Aorta (tissue), 5 donors: ENCODE measurements at regions not wholly inside any gene's neighbourhood (a gene's known extent, or its start where the extent isn't known, plus 50 kb on each side); places are given as distances from the start of the nearest gene placed in this dataset.

Source experiments
- ATAC-seq: fragments of 200-7000 bp; cut with Tn5 transposase; one replicate; pipeline ENCODE4 v1.9.1; 2022; ENCODE audit warnings: moderate library complexity; ENCODE audit not compliant: low FRiP score
- DNase-seq, 2 donors: peaks; one replicate each; pipeline ENCODE4 v3.0.0-alpha.2; 2020
- H3K27ac ChIP-seq, 2 donors: one replicate each; pipeline ENCODE4 v1.5.1; 2013; ENCODE audit warnings: low read length in 2 of 2, mild to moderate bottlenecking in 2 of 2, moderate library complexity in 2 of 2, control low read depth in 1 of 2, inconsistent platforms in 1 of 2, low read depth in 1 of 2
- H3K27me3 ChIP-seq, 2 donors: one replicate each; pipeline ENCODE4 v1.6.1; 2013; ENCODE audit warnings: control low read depth in 1 of 2, low read length in 1 of 2, mild to moderate bottlenecking in 1 of 2, moderate library complexity in 1 of 2; ENCODE audit not compliant: insufficient read depth in 2 of 2, control insufficient read depth in 1 of 2
- H3K36me3 ChIP-seq, 2 donors: one replicate each; pipeline ENCODE4 v1.6.1; 2013; ENCODE audit warnings: control low read depth in 1 of 2, low read length in 1 of 2, mild to moderate bottlenecking in 1 of 2; ENCODE audit not compliant: insufficient read depth in 2 of 2, control insufficient read depth in 1 of 2
- H3K4me1 ChIP-seq, 2 donors: one replicate each; pipeline ENCODE4 v1.6.1; 2013; ENCODE audit warnings: low read length in 2 of 2, control low read depth in 1 of 2, mild to moderate bottlenecking in 1 of 2, moderate library complexity in 1 of 2; ENCODE audit not compliant: insufficient read depth in 2 of 2, control insufficient read depth in 1 of 2
- H3K4me3 ChIP-seq, 2 donors: one replicate each; pipeline ENCODE4 v1.5.1; 2013; ENCODE audit warnings: low read length in 2 of 2, control low read depth in 1 of 2, mild to moderate bottlenecking in 1 of 2
- H3K9me3 ChIP-seq: one replicate; pipeline ENCODE4 v1.6.1; 2013; ENCODE audit warnings: mild to moderate bottlenecking, low read length; ENCODE audit not compliant: control insufficient read depth
- WGBS, 2 donors: extraction: QIAGEN DNeasy Blood & Tissue Kit; methylation state at CpG; one replicate each; pipeline ENCODE4 v1.1.7; 2013; 5-methylcytosine and 5-hydroxymethylcytosine counted together
- intact Hi-C, 2 donors: fragments of 100-400 bp; cut with DNase I; formaldehyde crosslinking; loops; one replicate each; pipeline versions ENCODE4 v1.14.2 to v1.15.0; 2022
- donor health status: healthy with polysubstance abuse.
- donor health status: Bipolar disorder and iron deficiency.
- donor health status: DM: no; HTN: no; CAD: no.
- donor health status: DM: no; HTN: no; CAD: no.
- donor health status: DM: yes; HTN: yes; CAD: no.

DNA sequence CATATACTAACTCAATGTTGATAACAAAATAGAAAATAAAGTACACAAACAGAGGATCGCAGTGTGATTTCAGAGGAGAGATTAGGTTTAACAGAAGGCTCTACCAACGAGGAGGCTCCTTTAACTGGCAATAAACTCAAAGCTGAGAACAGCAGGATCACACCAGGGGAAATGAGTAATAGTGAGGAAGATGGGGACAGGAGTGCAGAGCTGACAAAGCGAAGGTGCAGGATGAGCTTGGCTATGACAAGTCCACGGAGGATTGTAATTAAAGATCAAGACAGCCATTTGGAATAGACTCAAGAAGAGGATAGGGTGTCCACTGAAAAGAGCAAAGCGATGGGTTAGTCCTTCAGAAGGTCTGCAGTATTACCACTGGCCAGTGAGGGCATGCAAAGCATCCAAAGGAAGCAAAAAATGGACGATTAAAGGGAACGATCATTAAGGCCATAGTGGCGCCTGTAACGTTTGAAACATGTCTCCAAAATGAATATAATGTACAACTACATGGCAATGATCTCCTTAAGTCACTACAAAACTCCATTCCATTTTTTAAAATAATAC, 85.3 kb downstream of the GRIN2B start:
- 77 to 78% methylated on average over 9 of the region's 9 CpGs for WGBS, 2 donors

GRCh38 chr12:13891902-13892301, 89.5 kb downstream of the GRIN2B start:
- Histone ChIP-seq H3K4me3 (no peak overlapping the region), H3K27me3 (no peaks in the 10 kb centered on the region), H3K27ac (no peak overlapping the region), H3K36me3 (no peaks in the 10 kb centered on the region), H3K4me1 (no peaks in the 10 kb centered on the region), H3K9me3 (no peaks in the 10 kb centered on the region)
- intact Hi-C loops: no loop called here
- WGBS, 2 donors: 88% methylated on average over 2 of the region's 2 CpGs
- ATAC-seq (no peak), DNase-seq (no peak)

More for the DNA sequence above, 85.3 kb downstream of the GRIN2B start:
- Histone ChIP-seq H3K4me1 (no peaks in the 10 kb centered on the region), H3K9me3 (no peaks in the 10 kb centered on the region), H3K27me3 (no peaks in the 10 kb centered on the region), H3K4me3 (no peak overlapping the region), H3K36me3 (no peaks in the 10 kb centered on the region), H3K27ac (no peak overlapping the region)
- ATAC-seq (no peak), DNase-seq (no peak)
- intact Hi-C loops: no loop called here

DNA sequence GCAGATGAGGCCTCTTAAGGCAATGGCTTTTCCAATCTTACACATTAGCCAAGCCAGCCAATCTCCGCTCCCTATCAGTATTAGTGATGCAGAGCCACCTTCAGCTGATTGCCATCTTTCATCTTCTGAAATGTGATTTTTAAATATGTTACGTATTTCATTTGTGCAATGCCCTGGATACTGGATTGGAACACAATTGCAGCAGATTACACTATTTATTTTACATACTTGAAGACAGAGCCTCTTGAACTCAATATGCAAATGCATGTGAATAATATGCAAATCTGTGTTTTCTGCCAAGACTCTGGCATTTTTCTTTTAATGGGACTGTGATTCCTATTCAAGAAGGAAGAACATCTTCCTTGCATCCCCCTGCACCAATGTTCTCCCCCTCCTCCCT, 90.5 kb downstream of the GRIN2B start:
- WGBS, 2 donors: 88 to 92% methylated on average over 2 of the region's 2 CpGs
- no peaks in the 10 kb centered on the region for H3K36me3 ChIP-seq
- no peak overlapping the region for H3K27ac ChIP-seq
- H3K9me3 ChIP-seq: no peaks in the 10 kb centered on the region
- no peak overlapping the region for H3K4me3 ChIP-seq
- no peak for DNase-seq
- no peaks in the 10 kb centered on the region for H3K4me1 ChIP-seq
- no peaks in the 10 kb centered on the region for H3K27me3 ChIP-seq
- intact Hi-C loops: no loop called here
- no peak for ATAC-seq

DNA sequence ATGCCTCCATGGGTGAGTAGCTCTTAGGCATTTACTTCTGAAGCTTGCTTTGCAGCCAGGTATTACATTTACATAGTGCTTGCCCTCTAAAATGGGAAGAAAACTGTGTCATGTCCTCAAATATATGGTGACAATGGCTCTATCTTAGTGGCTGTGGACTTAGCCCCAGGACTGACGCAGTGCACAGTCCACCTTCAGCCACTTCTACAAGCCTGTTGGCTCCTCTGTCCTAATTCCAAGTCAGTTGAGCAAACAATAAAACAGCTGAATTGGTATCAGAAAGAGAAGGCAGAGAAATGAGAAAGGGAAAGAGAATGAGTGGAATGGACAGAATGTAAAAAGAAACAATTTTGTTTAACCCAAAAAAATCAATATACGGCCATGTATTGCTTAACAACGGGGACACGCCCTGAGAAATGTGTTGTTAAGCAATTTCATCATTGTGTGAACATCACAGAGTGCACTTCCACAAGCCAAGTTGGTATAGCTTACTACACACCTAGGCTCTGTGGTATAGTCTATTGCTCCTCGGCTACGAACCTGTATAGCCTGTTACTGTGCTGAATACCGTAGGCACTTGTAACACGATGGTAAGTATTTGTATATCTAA, 93.5 kb downstream of the GRIN2B start:
- DNase-seq: no peak
- Histone ChIP-seq H3K9me3 (no peaks in the 10 kb centered on the region), H3K36me3 (no peaks in the 10 kb centered on the region), H3K4me3 (no peak overlapping the region), H3K4me1 (no peaks in the 10 kb centered on the region), H3K27me3 (no peaks in the 10 kb centered on the region), H3K27ac (no peak overlapping the region)
- intact Hi-C loops: no loop called here
- WGBS, 2 donors: 87 to 89% methylated on average over 8 of the region's 8 CpGs
- no peak for ATAC-seq

GRCh38 chr12:13882176-13882575, 99.2 kb downstream of the GRIN2B start:
- H3K27ac ChIP-seq: no peak overlapping the region
- no peaks in the 10 kb centered on the region for H3K36me3 ChIP-seq
- no peaks in the 10 kb centered on the region for H3K9me3 ChIP-seq
- H3K4me3 ChIP-seq: no peak overlapping the region
- H3K4me1 ChIP-seq: no peaks in the 10 kb centered on the region
- no peak for ATAC-seq
- WGBS, 2 donors: 48 to 60% methylated on average over 4 of the region's 4 CpGs
- no peaks in the 10 kb centered on the region for H3K27me3 ChIP-seq
- DNase-seq: no peak
- intact Hi-C loops: no loop called here

DNA sequence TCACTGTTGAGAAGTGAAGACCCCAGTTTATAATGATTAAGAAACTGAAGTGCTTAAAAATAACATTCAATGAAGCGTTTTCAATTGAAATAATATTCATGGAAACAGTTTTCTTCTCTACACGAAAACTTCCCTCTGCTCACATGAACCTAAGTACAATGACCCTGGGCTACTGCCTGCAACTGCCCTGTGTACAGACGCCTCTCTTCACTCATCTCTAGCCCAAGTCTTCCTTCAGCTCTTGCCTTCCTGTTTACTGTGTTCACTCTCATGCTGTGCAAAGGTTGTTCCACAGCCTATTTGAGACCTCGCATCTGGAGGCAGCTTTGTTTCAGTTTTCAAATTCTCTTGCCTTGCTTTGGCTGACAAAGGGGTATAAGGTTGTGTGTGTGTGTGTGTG, 100.8 kb downstream of the GRIN2B start:
- DNase-seq (no peak), ATAC-seq (peak; percentile 26)
- Histone ChIP-seq H3K36me3 (no peaks in the 10 kb centered on the region), H3K4me3 (no peak overlapping the region), H3K4me1 (no peaks in the 10 kb centered on the region), H3K9me3 (no peaks in the 10 kb centered on the region), H3K27ac (no peak overlapping the region), H3K27me3 (no peaks in the 10 kb centered on the region)
- 52 to 65% methylated on average over 4 of the region's 4 CpGs for WGBS, 2 donors
- intact Hi-C loops: no loop called here

GRCh38 chr12:13875744-13876143, 105.7 kb downstream of the GRIN2B start:
- WGBS, 2 donors: 74% methylated on average over 4 of the region's 4 CpGs
- no peak for ATAC-seq
- no peaks in the 10 kb centered on the region for H3K4me1 ChIP-seq

GRCh38 chr12:13870255-13870654, 111.1 kb downstream of the GRIN2B start:
- Histone ChIP-seq H3K4me1 (no peaks in the 10 kb centered on the region), H3K9me3 (no peaks in the 10 kb centered on the region), H3K27ac (no peak overlapping the region), H3K4me3 (no peak overlapping the region), H3K36me3 (no peaks in the 10 kb centered on the region), H3K27me3 (no peaks in the 10 kb centered on the region)
- DNase-seq (no peak), ATAC-seq (no peak)
- 65 to 69% methylated on average over 2 of the region's 2 CpGs for WGBS, 2 donors
- intact Hi-C loops: no loop called here

More at GRCh38 chr12:13875744-13876143, 105.7 kb downstream of the GRIN2B start:
- H3K27me3 ChIP-seq: no peaks in the 10 kb centered on the region
- no peak overlapping the region for H3K27ac ChIP-seq
- intact Hi-C loops: no loop called here
- no peaks in the 10 kb centered on the region for H3K9me3 ChIP-seq
- no peak overlapping the region for H3K4me3 ChIP-seq
- no peak for DNase-seq
- H3K36me3 ChIP-seq: no peaks in the 10 kb centered on the region

GRCh38 chr12:13864081-13864673, 117.2 kb downstream of the GRIN2B start:
- ATAC-seq (peak; percentile 79), DNase-seq (peak; percentile 77 to 90)
- intact Hi-C loops: loop anchor here in 1 of 2 donors (10.0 kb wide), 1 partner anchor 301 kb away; no protein-coding TSS in a partner anchor

More at GRCh38 chr12:13864081-13864673, 117.2 kb downstream of the GRIN2B start:
- Histone ChIP-seq H3K27ac (no peak overlapping the region), H3K9me3 (no peaks in the 10 kb centered on the region), H3K4me3 (no peak overlapping the region), H3K4me1 (no peaks in the 10 kb centered on the region), H3K36me3 (no peaks in the 10 kb centered on the region), H3K27me3 (peaks cover 0 to 1% of the 10 kb centered on the region in 2 donors)
- WGBS, 2 donors: 8 to 11% methylated on average over 9 of the region's 9 CpGs
